ENCODE measurements at regions not wholly inside any gene's neighbourhood (a gene's known extent, or its start where the extent isn't known, plus 50 kb on each side); places are given as distances from the start of the nearest gene placed in this dataset.
"Not testable (repeated sequence)": the region's sequence is repeated elsewhere in the genome, so short reads cannot be mapped to it uniquely, and the experiment has no call there.

DNA sequence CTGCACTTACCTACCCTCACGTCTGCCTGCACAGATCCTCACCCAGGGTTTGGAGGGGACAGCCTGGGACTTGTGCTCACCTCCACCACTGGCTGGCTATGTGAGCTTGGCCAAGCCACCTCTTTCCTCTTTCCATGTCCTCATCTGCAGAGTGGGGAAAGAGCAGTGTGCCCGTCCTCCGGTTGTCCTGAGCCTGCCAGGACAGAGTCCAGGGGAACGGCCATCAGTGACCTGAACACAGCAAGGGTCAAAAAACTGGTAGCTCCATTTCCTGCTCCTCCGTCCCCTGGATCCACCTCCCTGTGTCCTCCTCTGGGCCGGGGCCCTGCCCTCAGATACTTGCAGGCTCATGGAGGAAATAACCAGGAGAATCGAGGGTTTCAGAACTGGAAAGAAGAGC is 187.7 kb downstream of the OLFM1 start:
- DNase-seq (ENCODE audit: low read depth in 2 of 2) = no peak

DNA sequence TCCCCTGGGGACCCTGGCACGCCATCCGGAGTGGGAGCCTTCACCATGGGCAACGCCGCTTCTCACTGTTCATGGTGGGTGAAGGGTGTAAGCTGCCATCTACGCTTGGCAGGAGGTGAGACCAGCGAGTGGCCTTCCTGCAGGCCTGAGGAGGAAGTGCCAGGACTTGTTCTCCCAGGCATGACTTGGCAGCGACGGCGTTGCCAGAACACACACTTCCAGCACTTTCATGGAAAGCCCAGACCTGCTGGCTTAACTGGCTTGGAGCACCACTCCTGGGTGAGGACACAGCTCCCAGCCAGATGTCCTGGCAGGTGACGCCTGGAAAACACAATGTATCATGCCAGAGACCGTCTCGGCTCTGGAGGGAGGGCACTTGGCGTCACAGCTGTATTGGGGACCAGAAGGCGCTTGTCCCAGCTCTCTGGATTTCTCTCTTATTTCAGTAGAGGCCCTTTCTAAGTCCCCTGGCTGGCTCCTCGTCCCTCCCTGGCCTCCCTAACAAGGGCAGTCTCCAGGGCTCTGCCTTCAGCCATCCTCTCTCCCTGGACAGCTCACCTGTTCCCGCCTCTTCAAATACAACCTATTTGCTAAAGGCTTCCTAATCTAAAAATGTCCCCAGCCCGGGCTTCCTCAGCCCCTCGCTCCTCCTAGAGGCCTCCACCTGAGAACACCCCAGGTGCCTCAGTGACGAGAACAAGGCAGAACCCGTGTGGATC is 188.3 kb downstream of the OLFM1 start:
- no peak for DNase-seq (ENCODE audit: low read depth in 2 of 2)

DNA sequence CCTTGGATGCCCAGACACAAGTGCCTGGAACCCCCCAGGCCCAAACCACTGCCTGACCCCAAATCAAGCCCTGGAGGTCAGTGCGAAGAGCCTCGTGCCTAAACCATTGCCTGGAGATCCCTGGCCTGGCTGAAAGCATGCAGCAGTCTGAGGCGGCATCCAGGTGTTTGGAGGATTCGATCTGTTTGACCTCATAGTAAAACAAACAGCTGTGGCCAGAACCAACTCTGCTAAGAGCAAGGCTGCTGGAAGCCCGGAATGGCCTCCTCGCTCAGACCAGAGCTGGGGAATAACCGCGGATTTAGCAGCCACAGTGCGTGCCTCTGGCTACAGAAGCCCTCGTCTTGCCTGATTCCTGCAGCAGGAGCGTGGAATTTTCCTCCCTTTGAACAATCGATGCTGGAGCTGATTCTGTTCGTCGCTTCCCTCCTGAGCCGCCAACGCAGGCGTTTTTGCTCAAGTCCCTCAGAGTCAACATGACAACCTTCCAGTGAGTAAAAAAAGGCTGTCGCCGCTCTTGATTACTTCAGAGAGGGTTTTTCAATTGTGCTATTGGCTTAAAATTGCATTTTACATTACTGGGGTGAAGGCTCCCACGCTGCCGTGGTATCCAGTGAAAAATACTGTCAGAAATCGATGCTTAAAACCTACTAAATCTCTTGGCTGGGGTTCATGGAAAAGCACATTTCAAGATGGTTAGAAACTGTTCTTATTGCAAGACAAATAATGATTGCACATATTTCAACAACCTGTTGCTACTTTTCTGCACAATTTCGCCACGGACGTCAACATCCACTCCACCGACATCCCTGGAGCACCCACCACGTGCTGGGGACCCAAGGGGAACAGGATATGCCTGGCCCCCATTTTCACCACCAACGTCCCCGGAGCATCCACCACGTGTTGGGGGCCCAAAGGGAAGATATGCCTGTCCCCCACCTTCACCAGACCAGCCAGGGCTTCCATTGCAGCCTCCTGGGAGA is 190.0 kb downstream of the OLFM1 start:
- DNase-seq (ENCODE audit: low read depth in 2 of 2) = no peak

DNA sequence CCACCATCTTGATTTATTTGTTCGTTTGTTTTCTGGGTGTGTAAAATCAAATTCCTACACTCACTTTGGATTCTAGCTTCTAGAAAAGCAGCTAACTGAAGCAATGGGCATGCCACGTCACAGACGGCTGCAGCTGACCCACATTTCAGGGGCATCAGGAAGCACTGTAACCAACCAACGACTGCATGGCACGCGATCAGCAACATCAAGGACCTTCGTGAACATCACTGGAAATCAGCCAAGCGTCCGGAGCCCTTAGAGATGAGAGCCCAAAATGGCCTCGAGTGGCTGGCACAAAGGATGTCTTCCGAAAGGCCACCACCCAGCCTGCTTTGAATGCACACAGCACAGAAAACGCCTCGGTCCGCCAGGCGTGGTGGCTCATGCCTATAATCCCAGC is 191.1 kb downstream of the OLFM1 start:
- no peak for DNase-seq (ENCODE audit: low read depth in 2 of 2)

DNA sequence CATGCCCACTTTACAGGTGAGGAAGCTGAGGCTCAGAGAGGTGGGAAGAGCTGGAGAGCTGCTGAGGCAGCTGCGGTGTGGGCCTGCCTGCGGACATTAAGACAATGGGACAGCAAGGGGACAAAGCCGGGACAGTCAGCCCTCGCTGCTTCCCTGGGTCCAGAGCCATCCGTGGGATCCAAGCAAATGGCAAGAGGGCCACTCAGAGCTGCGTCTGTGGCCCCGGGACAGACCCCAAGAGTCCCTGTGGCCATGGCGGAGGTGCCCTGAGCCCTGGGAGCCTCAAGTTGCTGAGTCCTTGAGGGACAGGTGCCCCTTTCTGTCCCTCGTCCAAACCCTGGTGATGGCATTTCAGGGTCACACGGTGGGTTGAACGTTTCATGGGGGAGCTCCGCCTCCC is 191.9 kb downstream of the OLFM1 start:
- no peak for DNase-seq (ENCODE audit: low read depth in 2 of 2)

DNA sequence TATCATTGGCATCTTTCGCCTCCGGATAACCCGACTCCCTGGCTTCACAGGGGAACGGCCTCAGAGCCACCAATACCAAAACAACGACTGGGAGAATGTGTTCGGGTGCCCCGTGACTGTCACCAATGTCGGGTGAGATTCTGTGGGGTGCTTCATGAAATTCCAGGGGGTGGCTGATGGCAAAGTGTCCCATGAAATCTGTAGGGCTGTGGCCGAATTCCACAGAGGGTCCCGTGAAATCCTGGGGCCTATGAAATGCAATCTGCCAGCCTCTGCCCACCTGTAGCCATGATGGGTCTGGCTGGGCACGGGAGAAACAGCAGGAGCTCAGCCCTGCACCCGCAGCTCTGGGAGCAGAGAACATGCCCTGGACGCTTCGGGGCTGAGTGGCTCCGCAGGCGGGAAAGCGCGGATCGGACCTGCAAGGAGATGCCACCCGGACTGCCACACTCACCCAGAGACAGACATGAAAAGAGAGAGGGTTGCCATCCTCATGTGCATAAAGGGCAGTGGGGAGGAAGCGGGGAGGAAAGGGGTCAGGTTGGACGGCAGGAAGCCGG is 192.4 kb downstream of the OLFM1 start:
- DNase-seq (ENCODE audit: low read depth in 2 of 2) = no peak

DNA sequence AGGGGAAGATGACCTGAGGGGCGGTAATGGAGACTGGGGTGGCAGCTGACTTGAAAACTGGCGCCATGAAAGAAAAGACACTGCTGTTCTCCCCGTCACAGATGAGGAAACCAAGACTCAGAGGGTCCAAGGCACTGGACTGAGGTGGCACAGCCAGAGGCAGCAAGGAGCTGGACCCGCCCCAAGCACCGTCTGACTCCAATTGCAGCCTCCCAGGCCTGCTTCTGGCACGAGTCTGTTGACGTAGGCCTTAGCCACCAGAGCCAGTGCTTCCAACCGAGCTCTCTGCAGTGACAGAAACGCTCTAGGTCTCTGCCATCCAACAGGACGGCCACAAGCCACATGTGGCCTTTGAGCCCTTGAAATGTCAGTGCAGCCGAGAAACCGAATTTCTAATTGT is 193.2 kb downstream of the OLFM1 start:
- DNase-seq (ENCODE audit: low read depth in 2 of 2) = no peak

DNA sequence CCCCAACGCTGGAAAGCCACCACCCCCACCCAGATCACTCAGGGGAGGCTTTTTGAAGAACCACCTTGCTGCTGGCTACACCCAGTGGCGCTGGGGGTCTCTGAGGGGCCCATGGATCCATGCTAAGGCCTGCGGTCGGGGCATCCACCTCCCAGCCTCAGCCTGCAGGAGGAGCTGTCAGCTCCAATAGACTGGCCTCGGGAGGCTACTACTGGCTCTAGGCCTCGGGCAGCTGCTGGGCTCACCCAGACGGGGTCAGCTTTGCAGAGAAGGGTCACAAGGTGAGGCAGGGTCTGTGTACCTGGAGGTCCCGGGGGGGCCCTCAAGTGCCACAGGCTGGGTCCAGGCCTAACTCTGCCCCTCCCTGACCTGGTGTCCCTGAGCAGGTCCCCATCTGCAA is 193.7 kb downstream of the OLFM1 start:
- DNase-seq (ENCODE audit: low read depth in 2 of 2) = no peak

DNA sequence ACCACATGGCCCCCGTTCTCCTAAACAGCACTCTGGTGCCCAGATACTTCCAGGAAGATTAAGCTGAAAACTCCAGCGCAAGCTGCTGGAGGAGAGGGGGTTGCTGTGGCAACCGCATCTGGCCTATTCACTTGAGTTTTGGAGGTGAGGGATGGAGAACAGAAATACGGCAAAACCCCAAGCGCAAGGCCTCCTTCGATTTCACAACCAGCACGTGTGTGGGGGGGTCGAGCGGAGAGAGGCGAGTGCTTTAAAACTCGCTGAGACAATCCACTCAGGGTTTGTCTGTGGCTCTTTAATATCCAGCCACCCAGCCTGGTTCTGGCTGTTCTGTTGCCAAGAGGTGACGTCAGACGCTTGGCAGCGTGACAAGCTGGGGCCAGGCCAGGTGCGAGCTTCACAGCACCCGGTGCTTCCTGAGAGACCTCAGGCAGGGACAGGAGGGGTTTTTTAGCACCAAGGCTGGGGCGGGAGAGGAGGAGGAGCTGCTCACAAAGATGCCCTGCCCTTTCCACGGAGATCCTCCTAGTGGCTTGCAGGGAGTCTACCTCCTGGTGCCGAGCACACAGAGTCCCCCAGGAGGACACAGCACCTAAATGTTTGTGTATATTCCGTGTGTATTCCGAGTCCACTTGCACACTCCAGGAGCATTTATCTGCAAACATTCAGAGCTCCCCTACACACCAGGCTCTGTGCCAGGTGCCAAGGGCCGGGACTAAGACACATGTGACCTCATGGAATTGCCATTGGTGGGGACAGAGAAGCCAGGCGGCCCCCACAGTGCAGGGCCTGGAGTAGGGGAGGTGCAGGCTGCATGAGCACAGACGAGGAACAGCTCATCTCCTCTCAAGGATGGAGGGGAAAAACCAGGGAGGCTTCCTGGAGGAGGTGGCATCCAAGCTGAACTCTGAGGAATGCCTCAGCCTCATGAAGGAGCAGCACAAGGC is 194.6 kb downstream of the OLFM1 start:
- DNase-seq (ENCODE audit: low read depth in 2 of 2) = no peak

DNA sequence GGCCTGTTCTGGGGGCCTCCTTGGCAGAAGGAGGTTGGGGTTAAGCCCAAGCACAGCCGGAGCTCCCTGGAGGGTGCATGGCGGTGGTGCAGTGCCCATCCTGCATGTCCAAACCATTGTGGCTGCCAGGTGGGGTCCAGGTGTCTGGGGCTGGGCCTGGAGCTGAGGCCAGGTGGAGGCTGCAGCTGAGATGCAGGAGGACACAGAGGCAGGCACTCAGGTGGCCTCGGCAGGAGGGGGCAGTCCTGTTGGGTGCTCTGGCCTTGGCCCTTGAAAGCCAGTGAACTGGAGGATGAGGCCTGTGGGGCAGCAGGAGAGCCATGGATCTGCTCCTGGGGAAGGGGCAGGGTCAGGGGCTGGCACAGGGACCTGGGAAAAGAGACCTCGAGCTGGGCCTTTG is 195.3 kb downstream of the OLFM1 start:
- DNase-seq (ENCODE audit: low read depth in 2 of 2) = no peak

DNA sequence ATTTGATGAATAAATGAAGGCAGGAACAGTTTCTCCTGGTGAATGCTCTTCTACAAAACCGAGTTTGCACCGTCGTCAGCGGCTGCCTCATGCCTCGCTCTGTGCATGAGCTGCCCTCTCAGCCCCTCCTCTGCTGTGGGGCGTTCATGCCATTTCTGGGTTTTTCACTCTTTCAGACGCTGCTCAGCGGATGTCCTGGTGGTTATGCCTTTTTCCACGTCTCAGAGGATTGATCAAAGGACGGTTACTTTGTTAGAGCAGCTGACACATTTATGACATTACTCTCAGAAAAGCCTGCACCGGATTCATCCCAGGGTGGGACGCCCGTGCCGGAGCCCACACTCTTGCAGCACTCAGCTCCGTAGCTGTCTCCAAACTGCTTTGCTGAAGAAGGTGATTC is 195.9 kb upstream of the PPP1R26 start:
- no peak for DNase-seq (ENCODE audit: low read depth in 2 of 2)

DNA sequence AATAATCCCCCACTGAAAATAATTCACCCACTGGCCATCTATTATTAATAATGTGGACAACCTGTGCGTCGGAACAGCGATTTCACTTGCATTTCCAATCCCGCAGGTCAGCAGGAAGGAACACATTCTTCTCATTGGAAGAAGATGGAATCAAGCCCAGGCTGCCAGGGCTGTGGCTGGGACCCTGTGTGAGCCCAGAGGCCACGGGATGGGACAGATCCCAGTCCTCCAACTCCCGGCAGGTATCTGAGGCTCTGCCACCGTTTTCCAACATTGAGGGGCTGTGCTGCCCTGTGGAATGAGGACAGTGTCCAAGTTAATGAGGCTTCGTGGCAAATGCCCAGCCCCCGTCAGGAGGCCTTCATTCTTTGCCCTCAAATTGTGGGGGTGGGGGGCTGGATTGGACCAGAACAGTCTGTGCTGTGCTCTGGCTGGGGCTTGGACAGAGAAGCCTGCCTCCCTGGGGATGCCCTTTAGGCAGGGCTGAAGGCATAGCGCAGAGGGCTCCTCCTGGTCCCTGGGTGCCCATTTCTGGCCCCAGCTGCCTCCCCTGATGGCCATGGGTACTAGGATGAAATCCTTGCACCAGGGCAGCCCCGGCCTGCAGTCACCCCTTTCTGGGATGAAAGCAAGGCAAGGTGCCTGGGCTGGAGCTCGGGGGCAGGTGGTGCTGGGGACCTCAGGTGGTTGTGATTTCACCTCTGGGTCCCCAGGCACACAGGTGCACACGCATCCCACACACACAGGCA is 195.0 kb upstream of the PPP1R26 start:
- no peak for DNase-seq (ENCODE audit: low read depth in 2 of 2)

DNA sequence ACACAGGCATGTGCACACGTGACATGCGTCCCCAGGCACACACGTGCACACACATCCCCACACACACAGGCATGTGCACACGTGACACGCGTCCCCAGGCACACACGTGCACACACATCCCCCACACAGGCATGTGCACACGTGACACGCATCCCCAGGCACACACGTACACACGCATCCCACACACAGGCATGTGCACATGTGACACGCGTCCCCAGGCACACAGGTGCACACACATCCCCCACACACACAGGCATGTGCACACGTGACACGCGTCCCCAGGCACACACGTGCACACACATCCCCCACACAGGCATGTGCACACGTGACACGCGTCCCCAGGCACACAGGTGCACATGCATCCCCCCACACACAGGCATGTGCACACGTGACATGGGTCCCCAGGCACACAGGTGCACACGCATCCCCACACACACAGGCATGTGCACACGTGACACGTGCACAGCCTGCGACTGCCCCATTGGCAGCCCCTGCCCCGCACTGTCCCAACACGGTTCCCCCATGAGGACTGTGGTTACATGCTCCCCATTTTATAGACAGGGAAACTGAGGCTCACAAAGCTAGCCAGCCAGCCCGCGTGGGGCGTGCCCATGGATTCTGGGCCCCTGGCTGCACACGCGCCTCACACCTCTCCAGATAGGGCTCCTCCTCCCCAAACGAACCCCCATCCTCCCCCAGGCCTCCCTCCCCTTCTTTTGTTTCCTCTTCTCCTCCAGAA is 193.2 kb upstream of the PPP1R26 start:
- not testable (repeated sequence) for DNase-seq (ENCODE audit: low read depth in 2 of 2)

DNA sequence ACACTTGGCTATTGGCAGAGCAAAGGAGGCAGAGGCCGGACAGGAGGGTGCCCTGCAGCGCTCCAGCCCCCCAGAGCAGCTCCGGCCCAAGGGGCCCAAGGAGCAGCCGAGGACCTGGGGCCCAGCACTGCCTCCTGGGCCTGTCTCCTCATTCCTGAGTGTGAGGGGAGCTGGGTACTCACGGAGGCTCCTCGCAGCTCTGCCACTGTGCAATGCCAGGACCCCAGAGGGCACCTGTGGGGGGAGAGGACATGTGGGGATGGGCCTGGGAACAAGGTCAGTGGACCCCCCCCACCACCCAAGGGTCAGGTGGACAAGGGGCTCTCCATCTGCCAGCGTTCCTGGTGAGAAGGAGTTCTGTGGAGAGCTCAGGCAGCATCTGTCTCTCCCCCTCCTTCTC is 192.6 kb upstream of the PPP1R26 start:
- no peak for DNase-seq (ENCODE audit: low read depth in 2 of 2)

DNA sequence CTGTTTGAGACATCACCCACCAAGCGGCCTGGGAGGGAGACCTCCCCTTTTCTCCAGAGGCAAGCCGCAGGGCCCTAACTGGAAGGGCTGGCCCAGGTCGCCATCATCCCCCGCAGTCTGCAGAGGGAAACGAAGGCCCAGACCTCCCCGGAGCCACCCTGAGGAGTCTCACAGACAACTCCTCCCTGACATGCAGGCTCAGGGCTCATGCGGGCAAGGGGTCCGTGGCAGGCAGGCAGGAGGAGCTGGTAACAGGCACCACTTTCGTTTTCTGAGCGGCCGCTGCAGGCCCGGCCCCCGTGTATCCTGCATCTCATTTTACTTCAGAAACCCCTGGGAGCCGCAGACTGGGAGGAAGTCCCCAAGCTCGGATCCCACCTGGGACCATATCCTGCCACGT is 192.0 kb upstream of the PPP1R26 start:
- no peak for DNase-seq (ENCODE audit: low read depth in 2 of 2)

DNA sequence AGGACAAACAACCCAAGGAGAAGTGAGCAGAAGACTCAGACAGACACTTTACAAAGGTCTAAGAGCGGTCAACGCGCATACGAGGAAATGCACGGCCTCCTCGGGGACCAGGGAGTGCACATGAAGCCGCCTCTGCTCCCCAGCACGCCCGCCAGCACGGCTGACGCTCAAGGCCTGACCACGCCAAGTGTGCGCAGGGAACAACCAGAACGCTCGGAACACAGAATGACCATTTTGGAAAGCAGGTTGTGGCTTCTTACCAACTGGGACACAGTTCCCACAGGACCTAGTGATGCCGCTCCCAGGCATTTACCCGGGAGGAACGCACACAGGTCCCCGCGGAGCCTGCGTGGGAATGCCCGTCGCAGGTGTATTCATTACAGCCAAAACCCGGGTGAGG is 191.5 kb upstream of the PPP1R26 start:
- no peak for DNase-seq (ENCODE audit: low read depth in 2 of 2)

DNA sequence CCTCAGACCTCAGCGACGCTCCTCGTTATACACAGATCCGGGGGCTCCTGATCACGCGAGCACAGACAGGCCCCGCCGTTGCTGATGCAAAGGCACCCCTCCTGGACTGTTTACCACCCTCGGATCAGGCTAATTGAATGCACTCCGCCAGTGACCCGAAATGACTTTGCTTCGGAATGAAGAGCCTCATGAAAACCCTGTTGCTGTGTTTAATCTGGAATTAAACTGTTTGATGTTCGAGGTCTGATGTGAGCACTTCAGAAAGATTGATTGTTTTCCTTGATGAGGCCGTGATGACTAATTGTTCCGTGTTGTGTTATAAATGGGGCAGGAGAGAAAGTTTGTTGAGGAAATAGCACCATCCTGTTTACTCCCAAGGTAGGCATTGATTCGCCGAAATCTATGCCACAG is 190.5 kb upstream of the PPP1R26 start:
- DNase-seq (ENCODE audit: low read depth in 2 of 2) = no peak

DNA sequence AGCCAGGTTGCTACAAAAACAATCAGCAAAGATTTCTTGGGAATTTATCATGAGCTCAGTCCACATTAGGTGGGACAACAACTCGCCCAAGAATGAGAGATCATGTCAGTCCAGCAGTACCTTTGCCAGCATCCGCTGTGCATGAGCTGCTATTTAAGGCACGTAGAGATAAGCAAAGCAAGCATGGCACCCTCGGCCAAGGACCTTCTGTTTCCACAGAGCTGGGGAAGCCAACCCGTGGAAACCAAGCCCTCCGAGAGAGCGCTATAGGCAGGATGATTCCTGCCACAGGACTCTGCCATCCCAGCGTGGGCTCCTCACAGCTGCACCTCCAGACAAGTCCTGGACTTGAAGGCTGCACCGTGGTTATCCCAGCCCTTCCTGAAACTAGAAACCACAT is 189.5 kb upstream of the PPP1R26 start:
- DNase-seq (ENCODE audit: low read depth in 2 of 2) = no peak

DNA sequence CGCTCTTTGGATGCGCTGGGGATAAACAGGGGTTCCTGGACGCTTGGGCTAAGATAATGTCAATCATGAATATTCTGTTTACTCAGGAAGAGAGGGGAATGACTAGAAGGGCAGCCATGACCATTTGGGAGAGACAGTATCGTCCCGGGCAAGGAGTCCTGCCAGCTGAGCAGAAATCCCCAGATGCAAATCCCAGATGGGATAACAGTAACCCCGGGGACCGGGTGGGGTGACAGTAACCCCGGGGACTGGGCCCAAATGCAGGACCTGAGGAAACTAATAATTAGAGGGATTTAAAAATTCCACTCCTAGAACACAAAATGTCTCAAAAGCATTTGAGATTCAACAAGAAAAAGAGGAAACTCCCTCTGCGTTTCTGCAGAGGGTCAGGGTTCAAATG is 189.0 kb upstream of the PPP1R26 start:
- no peak for DNase-seq (ENCODE audit: low read depth in 2 of 2)

DNA sequence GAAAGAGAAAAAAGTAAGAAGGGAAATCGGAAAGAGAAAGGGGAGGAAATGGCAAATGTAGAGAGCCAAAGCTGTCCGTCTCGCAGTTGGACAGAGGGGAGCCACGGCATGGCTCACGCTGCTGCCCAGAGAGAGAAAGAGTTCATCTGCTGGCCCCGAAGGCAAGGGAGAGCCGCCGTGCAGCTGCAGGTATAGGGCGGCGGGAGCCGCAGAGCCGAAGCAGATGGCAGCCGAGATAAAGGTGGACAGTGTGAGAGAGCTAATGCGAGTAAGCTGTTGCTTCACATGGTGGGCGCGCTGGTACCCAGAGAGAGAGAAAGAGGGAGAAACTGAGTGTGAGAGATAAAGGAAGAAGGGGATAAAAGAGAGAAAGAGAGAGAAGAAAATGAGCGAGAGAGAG is 188.4 kb upstream of the PPP1R26 start:
- DNase-seq (ENCODE audit: low read depth in 2 of 2) = no peak
